Activated gamma-delta T cell treated with Interleukin-2 at 50 U/mL for 16 hours (primary cell): ENCODE measurements at regions not wholly inside any gene's neighbourhood (a gene's known extent, or its start where the extent isn't known, plus 50 kb on each side); places are given as distances from the start of the nearest gene placed in this dataset.
"Not testable (repeated sequence)": the region's sequence is repeated elsewhere in the genome, so short reads cannot be mapped to it uniquely, and the experiment has no call there.

Experiments used
- DNase-seq: peaks from one replicate; pipeline ENCODE4 v3.0.0-alpha.2; 2020

DNA sequence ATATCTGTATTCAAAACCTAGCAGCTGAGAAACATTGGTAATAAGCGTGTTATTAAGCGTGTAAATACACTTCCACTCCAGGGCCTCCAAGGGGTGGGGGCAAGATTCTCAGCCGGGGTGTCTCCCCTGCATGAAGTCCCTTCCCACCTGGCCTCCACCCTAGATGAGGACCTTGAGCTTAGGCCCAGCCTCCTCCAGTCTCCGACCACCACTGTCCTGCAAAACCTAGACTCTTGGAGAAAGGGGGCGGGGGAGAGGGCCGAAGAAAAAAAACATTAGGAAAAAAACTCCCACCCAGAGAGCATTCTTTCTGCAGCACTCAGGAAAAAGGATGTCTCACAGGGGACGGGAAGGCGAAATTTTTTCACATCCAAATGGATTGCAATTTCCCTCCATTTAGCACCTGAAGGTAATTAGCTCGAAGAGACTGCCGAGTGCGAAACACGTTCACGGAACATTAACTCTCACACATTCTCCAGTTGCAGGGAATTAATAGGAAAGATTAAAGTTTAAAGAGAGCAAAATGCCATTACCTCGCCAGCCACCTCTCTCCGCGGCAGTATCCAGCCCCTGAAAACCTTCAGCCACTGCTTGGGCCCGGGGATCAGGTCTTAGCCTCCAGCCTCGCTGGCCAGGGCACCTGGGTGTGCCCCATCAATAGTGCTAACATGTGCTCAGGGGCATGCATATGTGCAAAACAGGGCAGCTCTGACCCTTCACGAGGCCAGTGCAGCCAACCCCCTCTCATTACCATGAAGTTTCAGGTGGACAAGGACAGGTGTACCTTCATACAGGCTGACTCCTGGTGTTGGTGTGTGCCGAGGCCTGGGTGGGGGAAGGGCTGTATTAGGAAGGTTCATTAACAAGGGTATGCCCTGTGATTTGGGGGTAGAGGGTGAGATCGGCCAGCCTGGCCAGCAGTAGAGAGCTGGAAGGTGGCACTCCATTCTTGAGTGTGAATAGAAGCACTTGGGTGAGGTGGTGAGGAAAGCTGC lies 77.2 kb downstream of the HIF1AN start:
- no peak for DNase-seq

DNA sequence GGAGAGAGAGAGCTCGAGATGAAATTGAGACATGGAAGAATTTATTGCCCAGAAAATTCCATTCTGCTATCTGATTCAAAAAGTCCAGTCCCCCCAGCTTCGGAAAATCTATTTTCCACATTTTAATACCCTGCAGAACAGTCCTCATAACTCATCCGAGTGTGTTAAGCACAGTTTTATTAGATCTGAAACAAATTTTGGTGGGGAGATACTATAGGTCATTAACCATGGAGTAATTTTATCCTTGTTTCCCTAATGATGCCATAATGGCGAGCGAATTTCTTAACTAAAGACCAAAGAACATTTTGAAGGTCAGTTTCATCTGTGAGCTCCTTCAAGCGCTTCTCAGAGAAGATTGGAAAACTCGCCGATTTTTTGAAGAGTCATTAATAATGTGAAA lies 78.1 kb downstream of the HIF1AN start:
- no peak for DNase-seq

DNA sequence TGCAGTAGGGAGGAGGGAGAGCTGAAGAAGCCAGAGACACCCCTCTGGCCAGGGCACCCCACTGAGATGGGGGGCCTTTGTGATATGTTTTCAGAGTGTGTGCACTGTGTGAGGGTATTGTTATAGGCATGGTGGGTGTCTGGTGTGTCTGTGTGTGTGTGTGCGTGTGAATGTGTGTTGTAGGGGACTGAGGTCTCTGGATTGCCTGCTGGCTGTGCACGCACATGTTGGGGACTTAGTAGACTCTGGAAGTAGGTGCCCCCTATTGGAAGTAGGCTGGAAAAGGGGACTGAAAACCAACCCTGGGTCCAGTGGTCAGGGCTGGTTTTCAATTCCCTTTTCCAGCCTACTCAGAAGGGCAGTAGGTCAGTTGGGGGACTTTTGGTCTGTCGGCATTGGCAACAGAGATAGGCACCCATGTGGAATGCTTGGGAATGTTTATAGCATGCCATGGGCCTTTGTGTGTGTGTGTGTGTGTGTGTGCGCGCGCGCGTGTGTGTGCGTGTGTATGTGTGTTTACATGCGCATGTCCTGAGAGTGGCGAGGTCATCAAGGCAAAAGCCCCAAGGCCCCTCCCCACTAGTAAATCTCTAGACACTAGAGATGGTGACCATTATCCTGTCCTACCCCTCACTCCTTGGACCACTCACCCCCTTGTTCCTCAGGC lies 78.8 kb downstream of the HIF1AN start:
- DNase-seq: no peak

DNA sequence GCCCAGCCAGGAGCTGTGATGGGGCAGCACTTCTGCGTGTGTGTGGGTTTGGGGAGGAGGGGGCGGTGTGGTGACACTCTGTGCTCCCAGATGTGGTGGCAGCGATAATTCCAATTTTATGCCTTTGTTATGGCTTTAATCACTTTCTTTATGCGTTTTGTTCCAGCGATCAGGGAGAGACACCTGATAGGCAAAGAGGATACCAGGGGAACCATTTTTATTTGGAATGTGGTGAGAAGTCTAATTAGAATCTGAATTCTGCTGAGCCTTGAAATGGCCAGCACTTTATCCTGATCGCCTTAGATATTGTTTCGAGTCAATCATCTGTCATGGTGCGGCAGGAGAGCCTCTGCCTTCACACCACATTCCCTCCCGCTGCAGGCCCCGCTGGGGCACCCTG lies 79.5 kb downstream of the HIF1AN start:
- no peak for DNase-seq

DNA sequence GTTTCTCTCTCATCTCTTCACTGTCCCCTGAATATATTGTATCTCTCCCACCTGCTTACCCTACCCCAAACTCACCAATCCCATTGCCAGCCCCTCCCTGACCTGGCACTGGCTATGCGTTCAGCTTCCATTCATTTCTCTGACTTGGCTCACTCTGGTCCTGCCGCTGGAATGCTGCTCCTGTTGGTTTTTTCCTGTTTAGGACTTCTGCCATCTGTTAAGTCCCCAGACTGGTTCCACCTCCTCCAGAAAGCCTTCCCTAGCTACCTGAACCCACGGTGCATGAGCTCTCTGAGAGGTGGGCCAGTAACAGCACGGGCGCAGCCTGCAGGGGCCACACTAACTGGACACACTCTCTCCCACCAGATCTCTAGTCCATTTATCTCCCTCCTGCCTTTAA lies 80.2 kb downstream of the HIF1AN start:
- DNase-seq: no peak

DNA sequence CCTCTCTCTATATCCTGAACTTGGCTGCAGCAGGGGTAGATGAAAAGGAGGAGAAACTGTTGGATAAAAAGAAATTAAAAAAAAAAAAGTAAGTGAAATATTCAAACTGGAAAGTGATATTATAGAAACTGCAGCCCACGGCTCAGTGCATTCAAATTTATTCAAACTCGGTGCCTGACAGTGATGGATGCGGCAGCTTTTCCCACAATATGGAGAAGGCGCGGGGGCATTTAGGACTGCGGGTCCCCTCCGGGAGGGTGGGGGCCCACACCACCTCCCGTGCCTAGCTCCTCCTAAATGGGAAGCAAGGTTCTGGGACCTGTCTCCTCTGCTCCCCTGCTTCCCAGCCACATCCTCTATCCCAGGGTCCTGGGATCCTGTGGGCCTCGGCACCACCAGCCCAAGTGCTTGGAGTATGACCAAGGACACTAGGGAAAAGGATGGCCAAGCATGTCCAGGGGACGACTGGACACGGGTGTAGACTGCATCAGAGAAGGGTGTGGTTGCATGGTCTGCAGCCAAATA lies 82.4 kb downstream of the HIF1AN start:
- DNase-seq: no peak

DNA sequence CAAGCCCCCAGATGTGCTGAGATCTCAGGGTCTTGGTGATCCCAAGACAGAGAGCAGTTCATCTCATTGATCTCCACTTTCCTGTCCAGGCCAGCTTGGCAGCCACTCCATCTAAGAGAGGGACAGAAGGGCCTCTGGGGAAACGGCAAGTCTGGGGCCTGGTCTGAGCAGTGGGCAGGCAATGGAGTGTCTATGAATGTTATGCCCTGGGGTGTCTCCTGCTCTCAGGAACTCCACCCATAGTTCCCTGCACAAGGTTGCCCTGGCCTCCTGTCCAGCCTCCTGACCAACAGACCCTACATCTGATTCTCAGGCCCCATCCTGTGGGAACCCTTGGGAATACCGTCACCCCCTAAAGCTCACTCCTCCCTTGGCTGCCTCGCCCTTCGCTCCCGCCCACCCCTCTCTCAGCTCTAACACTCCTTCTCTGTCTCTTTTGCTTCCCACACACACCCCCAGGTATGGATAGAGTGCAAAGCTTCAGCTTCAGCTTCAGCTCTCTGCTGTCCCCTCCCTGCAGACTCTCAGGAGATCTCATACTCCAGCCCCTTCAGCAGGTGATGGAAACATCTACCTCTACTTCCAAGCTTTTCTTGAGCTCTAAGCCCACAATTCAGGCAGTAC lies 83.0 kb downstream of the HIF1AN start:
- no peak for DNase-seq

DNA sequence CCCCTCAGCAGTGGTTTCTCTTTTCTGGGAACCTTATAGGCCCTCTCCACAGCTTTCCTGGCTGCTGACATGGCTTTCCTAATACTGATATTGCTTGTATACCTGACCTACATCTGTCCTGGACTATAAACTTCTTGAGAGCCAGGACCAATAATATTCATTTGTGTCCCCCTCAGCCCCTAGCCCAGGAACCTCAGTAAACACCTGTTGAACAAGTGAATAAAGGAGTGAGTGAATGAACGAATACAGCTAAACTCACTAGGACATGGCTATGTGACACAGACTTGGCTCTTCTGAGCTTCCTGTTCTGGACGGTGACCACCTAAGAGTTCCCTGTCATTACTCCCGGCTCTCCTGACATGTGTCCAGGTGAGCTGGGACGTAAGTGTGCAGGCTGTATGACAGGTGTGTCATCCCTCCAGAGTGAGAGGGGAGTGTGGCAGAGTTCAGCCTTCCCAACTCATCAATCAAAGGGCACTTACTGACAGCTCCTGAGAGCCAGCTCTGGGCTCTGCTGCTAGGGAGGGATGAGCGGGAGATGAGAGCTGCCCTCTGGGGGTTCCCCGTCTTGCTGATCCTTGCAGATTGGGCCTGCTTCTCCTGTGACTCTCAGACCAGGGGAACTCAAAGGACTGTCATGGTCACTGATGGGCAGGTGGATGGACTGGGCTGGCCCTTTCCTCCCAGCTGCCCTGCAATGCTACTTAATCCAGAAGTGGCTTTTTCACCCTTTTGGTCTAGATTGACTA lies 84.5 kb downstream of the HIF1AN start:
- no peak for DNase-seq

DNA sequence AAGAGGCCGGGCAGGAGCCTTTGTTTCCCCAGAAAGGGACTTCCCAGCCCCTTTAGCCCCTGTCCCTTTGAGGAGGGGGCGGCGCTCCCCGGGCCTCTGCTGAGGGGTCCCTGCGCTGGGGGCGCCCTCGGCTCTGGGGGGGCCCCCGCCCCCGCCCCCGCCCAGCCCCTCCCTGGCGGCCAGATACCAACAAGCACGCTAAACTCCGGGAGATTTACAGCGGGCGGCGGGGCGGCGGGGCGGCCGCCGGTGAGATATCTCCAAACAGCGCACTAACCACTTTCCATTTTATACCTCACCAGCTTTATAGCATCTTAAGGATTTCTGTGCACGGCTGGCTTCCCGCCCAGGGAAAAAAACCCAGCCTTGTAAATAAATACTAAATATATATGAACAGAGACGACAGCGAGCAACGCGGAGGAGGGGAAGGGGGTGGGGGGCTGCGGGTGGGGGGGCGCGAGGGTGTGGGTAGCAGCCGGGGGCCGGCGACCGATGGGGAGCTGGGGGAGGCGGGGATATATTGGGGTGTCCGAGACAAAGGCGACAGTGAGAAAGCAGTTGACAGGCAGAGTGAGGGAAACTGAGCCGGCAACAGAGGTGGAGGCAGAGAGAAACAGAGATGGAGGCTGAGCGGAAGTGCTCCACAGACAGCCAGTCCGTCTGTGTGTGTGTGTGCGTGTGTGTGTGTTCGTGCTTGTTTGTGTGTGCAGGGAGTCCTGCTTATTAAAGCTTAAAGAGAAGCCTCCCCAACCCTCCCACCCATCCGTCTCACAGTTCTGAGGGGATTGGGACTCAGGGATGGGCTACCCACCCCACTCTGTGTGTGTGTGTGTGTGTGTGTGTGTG lies 85.8 kb downstream of the HIF1AN start:
- peak; percentile 51 for DNase-seq

DNA sequence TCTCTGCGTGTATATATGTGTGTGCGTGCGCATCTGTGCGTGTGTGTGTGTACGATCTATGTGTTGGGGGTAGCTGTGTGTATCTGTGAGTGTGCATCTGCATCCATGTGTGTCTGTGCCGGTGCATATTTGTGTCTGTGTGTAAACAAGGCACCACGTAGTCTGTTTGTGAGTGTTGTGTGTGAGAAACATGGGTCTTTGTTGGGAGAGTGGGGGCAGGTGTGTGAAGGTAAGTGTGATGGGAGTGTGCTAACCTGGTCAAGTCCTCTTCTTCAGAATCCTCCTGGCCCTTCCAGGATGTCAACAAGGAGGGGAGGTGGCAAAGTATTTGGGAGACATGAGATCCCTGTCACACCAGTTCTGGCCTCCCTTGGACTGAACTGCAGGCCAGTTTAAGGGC lies 87.2 kb downstream of the HIF1AN start:
- no peak for DNase-seq

DNA sequence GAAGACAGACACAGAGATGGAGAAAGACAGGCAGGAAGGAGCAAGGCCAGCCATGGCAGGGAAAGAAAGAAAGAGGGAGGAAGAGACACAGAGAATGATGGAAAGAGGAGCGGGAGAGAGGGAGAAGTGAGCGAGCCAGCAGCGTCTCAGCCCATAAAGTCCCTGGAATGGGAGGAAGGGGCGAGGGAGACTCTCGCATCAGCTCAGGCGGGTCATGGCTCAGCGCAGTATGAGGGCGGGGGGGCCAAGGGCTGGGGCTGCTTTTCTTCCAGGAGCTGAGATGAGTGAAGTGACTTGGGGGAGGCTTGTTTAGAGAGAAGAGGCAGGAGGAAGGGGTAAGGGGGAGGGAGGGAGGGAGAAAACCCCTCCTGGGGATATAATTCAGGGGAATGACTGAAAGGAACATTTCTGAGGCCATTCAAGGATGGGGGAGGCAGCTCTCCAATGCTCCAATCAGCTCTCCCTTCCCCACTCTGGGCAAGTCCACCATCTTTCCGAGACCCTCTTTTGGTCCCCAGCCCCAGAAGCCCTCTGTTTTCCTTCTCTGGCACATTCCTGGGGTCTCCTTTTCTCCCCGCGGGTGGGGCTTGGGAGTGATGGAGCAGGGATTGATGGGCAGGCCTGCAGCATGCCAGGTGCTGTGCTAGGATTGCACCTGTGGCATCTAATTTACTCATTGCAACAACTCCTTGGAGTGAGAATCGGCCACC lies 87.9 kb downstream of the HIF1AN start:
- no peak for DNase-seq

DNA sequence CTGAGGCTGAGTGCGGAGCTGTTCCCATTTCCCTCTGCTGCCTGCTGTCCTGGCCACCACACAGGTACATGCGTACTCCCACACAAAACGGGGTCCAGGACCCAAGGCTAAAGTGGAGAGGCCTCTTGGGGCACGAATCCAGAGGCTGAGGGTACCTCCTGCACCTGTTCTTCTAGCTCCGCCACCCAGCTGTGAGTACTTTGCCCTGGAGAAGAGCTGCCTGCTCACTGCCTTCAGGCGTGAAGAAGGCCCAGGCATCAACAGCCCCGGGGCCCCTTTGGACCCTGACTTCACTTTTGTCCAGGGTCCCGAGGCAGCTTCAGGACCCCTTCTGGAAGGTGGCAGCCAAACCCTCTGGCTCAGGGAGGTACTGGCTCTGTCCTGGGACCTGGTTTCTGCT lies 88.6 kb downstream of the HIF1AN start:
- DNase-seq: no peak

DNA sequence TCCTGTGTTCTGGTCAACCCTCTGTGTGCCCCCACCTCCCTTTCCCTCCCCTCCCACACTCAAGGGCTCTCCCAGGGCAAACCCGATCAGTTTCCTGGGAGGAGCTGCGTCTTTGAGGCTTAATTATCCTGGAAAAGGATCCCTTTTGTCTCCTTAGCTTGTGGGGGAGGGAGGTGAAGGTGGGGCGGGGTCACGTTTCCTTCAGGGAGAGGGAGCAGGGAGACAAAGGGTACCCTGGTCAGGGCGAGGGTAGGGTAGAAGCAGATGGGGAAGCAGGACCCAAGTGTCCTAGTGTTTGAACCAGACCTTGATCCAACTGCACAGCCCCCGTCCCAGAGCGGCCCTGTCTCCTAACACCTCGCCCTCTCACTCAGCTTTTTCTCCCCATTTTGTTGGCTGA lies 90.1 kb downstream of the HIF1AN start:
- no peak for DNase-seq

DNA sequence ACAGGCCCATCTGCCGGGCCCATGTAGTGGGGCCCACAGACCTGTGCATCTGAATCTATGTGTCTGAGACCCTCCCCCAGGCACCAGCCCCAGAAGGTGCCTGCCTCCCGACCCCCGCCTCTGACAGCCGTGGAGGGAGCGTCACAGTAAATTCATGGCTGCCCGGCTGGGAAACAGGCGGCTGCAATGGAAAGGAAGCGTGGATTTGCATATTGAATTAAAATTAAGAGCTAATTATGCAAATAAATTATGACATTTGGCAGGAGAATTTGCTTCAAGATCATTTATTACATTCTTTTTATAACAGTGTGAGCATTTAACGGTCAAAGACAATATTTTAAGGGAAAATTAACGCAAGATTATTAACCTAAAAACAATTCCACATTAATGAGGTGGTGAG lies 92.3 kb downstream of the HIF1AN start:
- no peak for DNase-seq

DNA sequence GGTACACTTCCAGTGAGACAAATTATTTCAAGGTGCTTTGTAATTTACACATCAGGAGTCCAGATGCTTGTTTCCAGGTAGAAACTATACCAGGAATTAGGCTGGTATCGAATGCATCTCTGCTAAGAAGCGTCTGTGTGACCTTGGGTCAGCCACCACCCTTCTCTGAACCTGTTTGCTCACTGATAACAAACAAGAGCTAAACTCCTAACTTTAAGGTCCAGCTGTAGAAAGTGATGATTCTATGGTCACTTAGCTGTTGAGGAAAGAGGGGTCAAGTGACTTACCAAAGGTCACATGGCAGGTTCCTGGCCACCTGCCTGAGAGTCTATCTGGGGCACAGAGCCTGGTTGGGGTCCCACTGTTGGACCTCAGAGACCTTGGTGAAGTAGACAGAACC lies 95.4 kb downstream of the HIF1AN start:
- no peak for DNase-seq

DNA sequence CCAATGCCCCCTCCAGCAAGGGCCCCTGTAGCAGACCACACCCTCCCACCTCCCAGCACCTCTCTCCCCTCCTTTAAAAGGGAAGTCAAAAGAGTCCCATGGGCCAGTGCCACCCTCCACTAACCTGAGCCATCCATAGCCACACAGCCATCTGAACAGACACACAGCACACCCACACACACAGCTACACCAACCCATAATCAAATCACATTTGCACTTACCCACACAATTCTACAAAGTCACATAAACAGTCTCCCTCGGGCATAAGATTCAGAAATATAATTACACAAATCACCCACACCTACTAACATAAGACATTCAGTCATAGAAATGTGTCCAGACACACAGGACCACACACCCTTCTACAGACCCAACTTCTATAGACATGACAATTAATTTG lies 96.3 kb downstream of the HIF1AN start:
- DNase-seq: no peak

DNA sequence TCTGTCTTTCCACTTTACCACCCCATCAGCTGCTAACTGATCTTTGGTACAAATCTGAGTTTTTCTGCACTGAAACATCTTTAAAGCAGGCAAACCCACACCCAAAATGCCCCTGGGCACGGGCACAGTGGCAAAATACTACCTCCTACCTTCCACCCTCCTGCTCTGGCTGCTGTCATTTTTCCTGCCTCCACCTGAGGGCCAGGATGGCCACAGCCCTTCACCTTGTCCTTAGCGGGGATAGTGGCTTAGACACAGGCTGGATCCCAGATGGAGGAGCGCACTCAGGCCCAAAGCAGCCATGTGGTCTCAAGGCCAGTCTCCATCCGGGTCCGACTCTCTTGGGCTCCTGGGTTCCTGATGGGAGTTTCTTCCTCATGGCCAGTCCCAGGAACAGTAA lies 98.3 kb downstream of the HIF1AN start:
- no peak for DNase-seq

DNA sequence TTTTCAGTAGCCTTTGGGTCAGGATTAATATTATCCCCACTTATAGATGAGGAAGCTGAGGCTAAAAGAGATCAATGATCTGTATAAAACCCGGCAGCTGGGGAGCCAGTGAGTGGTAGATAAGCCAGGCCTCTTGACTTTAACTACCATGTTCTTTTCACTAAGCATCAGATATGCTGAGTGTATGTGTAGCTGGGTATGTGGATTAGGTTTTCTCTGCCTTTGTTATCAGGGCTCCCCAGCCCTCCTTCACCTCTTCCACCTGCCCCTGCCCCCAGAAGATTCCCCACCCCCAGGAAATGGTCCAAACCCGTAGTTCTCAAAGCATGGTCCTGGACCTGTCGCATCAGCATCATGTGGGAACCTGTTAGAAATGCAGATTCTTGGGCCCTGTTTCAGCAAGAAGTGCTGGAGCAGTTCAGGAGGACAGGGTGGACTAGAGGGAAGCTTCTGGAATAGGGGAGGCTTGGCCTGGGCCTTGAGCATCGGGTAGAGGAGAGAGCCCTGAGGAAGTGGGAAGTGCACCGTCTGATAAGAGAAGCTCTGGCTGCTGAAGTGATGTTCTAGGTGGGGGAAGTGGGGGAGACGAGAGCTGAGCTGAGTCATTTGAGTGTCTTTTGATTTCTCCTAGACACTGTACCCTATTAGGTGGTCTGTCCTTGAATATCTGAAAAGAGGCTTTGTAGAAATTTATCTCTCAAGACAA lies 101.3 kb downstream of the HIF1AN start:
- no peak for DNase-seq

DNA sequence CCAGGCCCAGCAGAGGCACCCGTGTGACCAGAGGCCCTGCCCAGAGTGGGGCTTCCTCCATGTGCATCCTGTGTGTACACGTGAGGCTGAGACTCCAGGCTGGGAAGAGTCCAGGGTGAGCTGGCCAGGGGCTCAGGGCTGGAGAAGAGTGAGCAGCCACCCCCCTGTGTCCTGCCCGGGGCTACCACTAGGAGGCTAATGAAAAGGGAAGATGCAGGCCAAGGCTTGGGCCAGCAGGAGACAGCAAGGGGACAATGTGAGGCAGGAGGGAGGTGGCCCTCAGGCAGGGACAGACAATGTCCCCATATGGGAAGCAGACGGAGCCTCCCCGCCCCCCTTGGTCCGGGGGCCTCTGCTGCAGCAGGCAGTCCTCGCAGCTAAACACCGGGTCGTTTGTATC lies 102.0 kb downstream of the HIF1AN start:
- no peak for DNase-seq

DNA sequence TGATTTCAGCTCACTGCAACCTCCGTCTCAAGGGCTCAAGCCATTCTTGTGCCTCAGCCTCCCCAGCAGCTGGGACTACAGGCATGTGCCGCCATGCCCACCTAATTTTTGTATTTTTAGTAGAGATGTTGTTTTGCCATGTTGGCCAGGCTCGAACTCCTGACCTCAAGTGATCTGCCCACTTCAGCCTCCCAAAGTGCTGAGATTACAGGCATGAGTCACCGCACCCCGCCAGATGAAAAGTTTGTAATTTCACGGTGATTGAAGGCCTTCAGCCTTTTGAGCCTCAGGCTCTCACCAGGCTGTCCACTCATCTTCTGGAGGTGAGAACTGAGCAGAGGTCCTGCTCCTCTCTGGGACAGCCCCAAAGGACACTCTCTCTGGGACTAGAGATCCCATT lies 103.2 kb downstream of the HIF1AN start:
- not testable (repeated sequence) for DNase-seq
